ENCODE measurements at regions not wholly inside any gene's neighbourhood (a gene's known extent, or its start where the extent isn't known, plus 50 kb on each side); places are given as distances from the start of the nearest gene placed in this dataset.

DNA sequence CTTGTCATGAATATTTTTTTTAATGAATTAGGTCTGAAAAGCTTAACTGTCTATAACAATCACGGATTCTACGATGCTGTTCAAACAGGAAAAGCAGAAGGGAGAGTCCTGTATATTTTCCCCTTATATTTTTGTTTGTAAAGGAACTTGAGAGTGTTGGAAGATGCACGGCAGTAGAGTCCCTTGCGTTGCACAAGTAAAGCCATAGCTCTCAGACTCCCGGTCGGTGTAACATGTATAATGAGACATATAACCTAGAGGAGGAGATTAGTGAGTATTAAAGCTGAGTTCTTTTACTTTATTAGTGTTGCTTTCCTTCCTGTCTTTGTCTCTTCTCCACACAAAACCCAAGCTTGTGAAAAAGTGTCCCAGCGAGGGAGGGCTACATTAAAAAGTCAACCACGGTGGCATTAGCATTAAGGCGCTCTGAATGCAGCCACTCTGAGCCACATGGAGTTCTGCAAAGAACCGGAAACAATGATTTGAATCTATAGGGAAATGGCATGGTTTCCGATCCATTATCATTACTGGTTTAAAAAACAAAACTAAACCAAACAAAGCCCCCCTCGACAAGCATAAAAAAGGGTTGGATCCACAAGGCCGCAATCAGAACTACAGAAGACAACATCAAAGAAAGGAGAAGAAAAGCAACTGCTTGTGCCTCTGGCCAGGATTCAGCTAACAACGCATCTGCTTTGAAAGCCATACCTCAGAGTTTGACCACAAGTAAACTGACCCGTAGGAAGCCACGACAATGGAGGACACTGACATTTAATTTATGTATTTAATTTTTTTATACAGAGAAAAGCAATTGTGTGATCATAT lies 356.8 kb downstream of the LMO4 start:
- no peak for DNase-seq

DNA sequence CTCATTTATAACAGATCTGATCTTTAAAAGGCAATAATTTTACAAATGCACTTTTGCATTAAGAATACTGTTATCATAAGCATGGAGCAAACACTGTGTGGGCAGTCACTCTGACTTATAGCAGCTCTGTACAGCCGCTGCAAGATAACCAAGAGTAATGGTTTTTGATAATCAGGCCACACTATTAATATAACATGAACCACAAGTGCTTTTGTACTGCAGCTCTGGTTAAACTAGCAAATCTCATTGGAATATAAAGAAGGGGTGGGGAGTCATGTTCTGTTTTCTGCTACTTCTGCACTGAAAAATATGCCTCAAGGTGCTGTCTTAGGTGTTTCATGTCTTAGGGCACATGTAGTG lies 357.4 kb downstream of the LMO4 start:
- DNase-seq = no peak

DNA sequence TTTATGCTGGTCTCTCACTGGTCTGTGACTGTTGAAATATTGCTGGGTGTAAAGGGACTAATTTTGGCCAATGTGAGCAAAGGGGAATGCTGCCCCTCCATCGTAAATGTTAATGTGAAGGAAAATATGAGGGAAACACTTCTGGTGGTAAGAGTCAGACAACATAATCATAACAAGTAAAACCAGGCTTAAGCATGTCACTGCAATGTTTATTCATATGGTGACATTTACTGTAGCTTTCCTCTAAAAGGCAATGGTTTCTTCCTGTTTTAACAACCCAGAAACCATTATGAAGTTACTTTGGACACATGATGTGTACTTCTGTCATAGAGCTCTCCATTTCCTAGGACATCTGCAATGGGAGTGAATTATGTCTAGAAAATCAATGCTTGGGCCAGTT lies 358.0 kb downstream of the LMO4 start:
- DNase-seq = no peak

DNA sequence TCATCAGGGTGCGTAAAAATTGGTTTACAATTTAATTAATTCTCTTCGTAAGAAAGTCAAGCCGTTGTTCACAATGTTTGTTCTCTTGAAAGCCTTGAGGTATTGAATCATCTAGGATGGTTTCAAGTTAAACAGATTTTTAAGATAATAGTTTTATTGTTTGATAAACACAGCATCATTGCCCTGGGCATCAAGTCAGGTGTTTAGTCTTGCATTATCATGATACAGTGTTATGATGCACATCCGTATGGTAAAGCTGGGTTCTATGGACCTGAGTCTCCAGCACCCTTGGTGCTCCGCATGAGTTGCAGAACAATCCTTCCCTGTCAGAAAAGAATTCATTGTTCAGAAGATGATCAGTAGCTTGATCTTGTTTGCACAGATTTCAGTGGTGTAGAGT lies 359.5 kb downstream of the LMO4 start:
- no peak for DNase-seq

DNA sequence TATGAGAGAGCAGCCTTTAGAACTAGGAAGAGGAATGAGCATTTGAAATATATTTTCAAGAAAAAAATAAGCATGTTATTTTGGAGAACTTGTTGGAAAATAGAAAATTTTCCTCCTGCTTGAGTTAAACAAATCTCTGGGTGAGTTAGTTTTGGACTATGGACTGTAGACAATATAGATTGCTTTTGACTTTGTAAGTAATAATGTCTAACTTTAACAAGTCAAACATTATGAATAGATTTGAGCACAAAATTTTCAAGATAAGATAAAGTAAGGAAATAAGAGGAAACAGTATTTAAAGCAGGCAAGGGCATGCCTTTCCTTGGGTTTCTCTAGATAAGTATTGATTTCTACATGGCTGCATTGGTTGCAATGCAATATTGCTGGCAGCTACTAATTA lies 360.8 kb downstream of the LMO4 start:
- DNase-seq = no peak

DNA sequence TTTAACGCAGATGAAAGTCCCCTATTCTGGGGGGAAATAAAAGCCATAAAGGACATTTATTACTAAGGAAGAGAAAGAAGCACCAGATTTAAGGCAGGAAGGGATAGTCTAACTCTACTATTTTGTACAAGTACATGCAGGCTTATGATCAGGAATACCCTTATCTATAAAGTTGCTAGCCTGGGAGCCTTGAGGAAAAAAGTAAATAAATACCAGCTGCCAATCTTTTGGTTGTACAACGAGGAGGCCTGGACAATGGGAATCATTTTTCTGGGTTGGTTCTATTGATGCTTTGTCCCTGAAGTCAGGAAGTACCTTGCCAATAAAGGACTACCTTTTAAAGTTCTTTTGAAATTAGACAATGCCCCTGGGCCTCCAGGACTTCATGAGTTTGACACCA lies 367.8 kb downstream of the LMO4 start:
- DNase-seq = no peak

DNA sequence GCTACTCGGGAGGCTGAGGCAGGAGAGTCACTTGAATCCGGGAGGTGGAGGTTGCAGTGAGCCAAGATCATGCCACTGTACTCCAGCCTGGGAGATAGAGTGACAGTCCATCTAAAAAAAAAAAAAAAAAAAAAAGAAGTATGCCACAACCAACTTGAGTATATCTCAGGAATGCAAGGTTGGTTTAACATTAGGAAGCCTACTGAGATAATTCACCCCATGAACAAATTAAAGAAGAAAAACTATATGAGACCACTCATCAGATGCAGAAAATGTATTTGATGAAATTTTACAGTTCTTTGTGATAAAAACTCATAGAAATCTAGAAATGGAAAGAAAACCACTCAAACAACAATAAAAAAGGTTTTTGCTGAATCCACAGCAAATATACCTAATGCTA lies 373.8 kb downstream of the LMO4 start:
- DNase-seq = no peak

DNA sequence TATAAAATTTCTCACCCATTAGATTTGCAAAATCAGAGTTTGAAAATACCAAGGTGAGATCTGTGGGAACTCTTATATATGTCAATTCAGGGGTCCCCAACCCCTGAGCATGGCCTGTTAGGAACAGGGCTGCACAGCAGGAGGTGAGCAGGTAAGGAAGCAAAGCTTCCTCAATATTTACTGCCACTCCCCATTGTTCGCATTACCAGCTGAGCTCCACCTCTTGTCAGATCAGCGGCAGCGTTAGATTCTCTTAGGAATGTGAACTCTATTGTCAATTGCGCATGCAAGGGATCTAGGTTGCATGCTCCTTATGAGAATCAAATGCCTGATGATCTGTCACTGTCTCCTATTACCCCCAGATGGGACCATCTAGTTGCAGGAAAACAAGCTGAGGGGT lies 376.6 kb downstream of the LMO4 start:
- DNase-seq = no peak

DNA sequence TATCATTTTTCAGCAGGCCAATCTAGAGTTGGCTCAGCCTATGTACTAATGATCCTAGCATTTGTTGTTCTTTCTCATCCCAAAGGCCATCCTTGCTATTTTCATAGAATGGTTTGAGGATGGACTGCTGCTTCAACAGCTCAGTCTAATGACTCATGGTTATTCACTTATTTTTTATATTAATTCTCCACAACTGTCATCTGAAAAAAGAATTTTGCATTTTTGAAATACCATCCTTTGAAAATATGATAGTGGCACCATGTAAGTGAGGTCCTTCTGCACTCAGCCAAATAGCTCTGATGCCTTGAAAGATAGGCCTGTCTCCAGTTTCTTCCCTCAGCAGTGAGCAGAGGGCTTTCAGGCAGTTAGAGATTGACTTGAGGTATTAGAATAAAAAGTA lies 377.5 kb downstream of the LMO4 start:
- no peak for DNase-seq

DNA sequence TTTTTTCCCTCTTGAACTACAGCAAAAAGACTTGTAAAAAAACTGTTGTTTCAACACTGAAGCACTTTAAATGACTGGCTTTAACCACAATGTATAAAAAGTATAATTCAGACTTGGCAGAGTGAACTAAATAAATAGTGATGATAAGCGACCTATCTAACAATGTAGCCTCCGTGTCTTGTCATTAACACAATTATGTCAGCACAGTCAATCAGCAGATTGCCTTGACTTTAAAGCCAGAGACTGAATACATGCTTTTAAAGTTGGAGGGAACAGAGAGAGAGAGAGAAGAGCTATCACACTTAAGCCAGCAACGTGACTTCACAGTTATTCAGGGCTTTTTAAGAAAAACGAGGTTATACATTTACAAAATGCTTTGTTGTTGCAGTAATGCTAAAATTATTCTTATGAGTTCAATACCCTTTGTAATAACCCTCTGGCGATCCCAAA lies 378.1 kb downstream of the LMO4 start:
- DNase-seq = no peak

DNA sequence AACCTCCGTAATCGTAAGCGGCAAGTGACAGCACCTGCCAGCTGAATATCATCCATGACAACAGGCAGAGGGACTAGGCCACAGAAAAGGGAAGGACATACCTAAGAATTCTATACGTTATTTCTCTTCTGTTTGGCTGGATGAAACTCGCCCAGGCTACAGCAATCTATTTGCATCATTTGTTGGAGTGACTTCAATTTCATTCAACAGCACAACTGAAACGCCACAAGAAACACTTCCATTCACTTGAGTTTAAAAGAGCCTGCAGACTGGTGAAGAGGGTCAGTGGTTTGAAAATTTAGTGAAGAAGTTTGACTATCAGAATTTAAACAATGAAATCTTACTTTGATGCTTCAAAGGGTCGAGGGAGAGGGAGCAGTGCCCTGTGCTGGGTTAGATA lies 378.7 kb downstream of the LMO4 start:
- no peak for DNase-seq

DNA sequence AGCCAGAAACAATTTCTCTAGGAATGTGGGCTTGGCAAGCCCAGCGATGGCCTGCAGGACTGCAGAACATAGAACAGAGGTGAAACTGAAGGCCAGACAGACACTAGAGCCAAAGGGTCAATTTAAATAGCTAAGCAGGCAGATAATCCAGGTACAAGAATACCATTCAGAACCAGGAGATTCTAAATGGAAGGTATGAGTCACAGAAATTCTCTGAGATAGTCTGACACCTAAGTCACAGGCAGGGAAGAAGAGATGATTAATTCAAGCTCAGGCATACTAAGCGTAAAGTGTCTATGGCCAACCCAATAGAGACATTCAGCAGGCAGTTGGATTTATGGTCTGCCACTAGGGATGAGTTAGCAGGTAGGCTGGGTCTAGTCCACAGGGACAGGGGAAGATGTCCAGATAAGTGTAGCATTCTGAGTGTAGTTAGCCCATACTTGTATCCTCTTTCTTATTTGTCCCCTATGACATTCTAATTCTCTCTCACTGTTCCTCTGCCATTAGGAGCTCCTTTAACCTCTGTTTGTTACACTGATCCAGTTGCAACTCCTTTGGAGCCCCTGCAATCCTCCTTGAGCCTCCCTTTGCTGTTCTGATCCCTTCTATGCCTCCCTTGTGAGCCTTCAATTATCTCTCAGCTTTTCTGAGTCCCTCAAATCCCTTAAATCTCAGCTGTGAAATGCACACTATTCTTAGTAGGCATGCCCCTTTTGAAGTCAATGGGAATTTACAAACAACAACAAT lies 383.8 kb downstream of the LMO4 start:
- no peak for DNase-seq

DNA sequence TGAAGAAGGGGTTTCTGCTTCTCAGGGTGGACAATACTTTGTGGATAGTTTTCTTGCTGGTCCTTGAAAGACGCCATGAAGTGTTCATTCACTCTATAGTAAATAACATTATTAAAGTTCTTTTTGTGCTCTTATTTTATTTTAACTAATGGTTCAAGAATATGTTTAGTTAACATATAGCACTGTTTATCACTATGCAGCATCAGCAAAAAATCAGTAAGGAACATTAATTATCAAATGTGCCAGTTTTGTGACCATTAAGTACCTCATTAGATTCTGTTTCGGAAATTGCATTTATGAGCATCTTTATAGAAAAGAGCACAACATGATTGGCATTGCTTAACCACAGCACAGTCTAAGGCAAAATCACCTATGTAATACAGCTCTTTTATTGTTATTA lies 385.6 kb downstream of the LMO4 start:
- no peak for DNase-seq

DNA sequence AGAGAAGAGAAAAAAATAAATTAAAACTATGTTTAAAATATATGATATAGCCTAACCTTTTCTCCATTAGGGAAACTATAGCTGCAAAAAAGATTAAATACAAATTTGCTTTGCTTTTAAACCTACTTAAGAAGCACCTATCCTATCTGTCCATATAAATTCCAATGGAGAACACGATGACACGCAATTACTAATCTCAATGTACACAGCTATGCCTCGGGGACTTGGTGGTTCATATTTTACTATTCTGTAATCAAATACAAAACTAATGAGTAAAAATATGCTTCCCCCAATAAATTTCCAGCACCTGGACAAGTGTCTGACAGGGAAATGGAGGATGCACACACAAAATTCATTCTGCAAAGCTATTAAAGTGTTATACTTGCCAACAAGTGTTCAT lies 386.4 kb downstream of the LMO4 start:
- DNase-seq = no peak

DNA sequence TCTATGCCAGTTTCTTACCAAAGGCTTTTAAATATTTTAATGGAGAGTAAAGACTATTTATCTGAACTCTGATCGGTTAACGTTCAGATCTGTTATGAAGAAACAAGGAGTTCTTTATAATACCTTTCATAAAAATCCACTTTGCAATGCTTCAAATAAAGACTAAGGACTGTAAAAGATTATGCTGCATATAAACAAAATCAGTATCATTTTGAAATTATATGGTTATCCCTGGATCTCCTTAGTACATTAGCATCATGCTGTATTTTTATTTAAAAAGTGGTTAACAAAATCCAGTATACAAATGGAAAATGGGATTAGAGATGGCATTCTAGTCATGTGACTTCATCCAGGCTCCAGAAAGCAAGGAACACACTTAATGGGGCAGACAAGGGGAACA lies 386.8 kb downstream of the LMO4 start:
- DNase-seq = no peak

DNA sequence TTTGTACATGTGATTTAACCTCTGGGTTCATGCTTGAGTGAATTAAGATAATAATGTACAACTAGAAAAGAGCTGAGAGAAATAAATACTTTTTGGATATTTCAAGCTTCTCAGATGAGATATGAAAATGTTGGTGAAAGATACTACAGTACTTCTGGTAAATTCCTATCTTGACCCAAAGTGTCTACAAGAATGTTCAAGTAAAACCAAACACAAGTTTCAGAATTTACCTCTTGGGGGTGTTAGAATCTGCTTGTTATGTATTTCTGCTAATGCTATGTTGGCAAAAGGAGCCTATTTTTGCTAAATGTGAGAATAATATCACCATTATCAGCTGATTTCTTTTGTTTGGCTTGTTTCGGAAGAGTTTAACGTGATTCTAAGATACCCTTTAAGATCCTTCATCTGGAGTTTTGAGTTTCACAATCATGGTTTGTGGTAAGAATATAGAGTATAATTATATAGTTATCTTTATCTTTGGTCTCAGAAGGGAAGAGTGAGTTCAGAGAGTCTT lies 388.5 kb downstream of the LMO4 start:
- DNase-seq = no peak

DNA sequence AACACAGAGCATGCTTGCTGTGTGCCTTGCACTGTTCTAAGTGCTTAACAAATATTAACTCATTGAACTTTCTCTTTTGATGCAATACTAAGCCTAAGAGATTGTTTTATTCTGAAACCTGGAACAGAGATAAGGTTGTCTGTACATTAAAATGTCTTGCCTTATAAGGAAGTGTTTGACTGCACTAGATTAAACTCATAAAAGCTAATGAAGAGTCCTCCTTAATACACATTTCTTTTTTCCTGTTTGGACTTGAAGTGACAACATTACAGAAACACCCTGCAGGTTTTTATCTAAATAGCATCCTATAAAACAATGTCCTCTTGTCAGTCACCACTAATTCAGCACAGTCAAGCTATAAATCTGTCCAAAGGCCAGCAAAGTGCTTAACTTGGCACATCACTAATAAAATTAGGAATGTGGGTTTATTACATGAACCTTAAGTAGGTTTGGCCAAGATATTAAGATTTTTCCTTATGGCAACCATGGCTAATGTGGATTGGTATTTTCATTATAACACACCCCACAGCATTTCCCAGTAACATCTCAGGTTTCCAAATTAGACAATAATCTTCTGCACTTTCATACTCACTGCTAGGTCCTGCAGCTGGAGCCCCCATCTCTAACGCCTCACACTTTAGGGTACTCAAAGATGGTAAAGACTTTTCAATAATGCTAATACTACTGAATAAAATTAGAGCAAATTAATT lies 389.7 kb downstream of the LMO4 start:
- DNase-seq = no peak

DNA sequence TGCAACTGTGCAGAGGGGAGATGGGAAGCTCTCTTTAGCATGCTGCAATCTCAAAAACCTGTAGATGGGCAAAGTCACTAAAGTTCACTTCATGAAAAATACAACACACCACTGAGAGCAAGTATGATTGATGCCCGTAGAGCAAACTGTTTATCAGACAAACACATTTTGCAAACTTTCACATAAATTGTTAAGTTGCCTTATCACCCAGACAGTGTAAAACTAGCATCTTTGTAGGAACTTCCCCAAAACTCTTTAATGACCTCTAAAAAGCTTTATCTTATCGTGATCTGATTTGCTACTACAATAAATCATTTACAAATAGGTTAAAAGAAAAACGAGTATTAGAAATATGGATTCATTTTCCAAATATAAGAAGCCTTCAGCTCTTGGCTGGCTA lies 391.0 kb downstream of the LMO4 start:
- DNase-seq = no peak

DNA sequence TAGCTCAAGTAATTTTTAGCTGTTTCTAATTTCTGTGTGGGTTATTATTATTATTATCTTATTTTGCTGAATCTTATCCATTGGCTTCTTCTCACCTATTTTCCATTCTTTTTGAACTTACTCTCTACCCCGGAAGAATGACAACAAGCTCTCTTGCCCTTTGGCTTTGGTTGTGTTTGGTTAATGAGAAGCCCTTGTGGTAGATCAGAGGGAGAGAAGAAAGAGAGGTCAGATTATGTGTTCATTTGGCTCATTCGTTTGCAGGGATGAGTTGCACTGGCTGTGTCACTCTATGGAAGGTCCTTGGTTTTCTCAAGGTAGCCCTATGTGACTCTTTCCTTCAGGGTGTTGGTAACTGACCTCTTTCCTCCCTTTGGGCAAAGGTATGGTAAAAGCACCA lies 391.9 kb downstream of the LMO4 start:
- DNase-seq = no peak

DNA sequence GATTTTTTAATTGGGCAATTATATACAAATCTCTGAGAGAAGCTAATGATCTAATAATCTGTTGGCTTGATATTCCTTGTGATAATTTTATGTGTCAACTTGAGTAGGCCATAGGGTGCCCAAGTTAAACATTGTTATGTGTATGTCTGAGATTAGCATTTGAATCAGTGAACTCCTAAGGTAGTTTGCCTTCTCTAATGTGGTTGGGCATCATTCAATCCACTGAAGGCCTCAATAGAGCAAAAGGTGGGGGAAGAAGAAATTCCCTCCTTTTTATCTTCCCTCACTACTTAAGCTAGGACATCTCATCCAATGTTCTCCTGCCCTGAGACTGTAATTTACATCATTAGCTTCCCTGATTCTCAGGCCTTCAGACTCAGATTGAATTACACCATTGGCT lies 394.5 kb downstream of the LMO4 start:
- DNase-seq = no peak

DNA sequence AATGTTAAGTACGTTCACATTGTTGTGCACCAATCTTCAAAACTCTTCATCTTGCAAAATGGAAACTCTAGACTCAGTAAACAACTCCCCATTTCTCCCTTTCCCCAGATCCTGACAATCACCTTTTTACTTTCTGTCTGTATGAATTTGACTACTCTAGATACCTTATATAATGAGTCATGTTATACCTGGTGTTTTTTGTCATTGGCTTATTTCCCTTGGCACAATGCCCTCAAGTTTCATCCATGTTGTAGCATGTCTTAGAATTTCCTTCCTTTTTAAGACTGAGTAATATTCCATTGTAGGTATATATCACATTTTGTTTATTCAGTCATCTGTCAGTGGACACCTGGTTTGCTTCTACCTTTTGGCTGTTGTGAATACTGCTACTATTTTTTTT lies 399.5 kb downstream of the LMO4 start:
- no peak for DNase-seq

DNA sequence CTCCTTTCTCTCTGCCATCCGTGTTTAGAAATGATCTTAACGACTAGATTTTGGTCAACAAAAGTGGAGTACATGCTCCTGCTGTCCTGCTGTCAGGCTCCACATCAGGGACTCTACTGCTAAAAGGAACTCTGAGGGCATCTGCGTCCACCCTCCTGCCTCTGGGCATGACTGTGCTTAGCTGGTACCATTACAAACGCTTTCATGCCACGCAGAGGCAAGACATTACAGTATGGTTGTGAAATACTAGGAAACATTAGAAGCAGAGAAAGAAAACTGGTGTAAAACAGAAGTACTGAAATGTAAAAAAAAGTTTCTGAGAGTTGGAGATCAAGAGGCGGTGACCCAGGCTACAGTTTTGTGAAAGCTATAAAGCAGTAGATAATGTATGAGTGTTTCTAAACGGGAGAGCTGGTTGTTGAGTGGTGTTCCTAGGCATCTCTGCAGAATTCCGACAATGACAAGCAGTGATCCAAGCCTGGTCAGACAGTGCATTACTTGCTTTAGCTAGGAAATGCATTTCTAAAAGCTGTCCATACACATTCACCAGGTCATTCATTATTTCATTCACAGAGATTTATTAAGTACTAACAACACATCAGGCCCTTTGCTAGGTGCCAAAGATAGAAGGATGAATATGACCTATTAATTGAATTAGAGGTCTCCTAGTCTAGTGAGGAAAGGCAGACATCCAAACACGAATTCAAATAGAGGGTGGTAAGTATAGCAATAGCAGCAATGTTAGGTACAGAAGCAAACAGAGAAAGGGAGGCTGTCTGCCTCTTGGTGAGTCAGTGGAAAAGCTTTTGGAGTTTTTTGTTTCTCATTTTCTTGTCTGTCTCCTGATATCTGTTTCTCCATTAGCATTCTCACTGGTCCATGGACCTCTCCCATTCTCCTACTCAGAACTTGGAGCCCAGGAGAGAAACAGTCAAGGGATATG lies 401.9 kb downstream of the LMO4 start:
- no peak for DNase-seq

DNA sequence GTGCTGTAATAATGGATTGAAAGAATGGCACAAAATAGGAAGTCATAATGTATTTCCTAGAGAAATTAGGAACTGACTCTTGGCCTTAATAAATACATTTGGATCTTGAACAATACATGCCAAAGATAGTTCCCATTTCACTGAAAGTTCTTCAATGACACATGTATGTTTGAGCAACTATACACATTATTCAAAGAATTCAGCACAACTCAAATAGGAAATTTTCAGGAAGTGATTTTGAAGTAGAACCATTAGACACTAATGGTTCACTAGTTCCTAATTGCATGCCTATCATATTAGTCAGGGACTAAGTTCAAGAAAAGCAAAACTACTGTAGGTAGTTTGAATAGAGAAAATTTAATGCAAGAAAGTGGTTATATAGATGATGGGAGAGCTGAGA lies 404.7 kb downstream of the LMO4 start:
- DNase-seq = no peak
